Stimulated activated CD8-positive, alpha-beta memory T cell treated with anti-CD3 and anti-CD28 coated beads, Interleukin-7, amount 100 ng/mL, for 4 hours (primary cell): ENCODE measurements at regions not wholly inside any gene's neighbourhood (a gene's known extent, or its start where the extent isn't known, plus 50 kb on each side); places are given as distances from the start of the nearest gene placed in this dataset.

Experiments used
- DNase-seq, 2 donors: peaks; one replicate each; pipeline ENCODE4 v3.0.0-alpha.2; 2020; ENCODE audit warnings: low read depth in 2 of 2

- no peak for DNase-seq
Observed at GRCh38 chr10:8481718-8482504, 427.4 kb downstream of the GATA3 start.

- DNase-seq: no peak
Observed at GRCh38 chr10:8485032-8485431, 430.5 kb downstream of the GATA3 start.

GRCh38 chr10:8487346-8487745 lies 432.9 kb downstream of the GATA3 start:
- no peak for DNase-seq

- DNase-seq: no peak
Observed at GRCh38 chr10:8489232-8489631, 434.7 kb downstream of the GATA3 start.

GRCh38 chr10:8489823-8490222 lies 435.3 kb downstream of the GATA3 start:
- DNase-seq: no peak

DNA sequence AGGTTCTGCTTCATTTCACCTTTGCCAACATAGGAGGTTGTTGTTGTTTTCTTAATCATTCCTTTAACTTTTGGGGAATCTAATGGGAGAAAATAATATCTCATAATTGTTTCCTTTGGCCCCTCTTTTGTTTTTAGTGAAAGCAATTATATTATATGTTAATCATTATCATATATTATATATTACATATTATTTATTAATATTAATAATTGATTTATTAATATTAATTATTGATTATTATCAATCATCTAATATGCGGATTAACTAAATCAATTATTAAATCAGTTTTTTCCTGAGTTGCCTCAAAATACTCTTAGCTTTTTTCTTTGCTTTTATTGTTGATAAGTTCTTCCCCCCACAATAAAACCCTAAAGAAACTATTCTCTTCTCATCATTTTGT lies 443.8 kb downstream of the GATA3 start:
- no peak for DNase-seq

- DNase-seq: no peak
Observed at GRCh38 chr10:8498881-8499280, 444.4 kb downstream of the GATA3 start.

DNA sequence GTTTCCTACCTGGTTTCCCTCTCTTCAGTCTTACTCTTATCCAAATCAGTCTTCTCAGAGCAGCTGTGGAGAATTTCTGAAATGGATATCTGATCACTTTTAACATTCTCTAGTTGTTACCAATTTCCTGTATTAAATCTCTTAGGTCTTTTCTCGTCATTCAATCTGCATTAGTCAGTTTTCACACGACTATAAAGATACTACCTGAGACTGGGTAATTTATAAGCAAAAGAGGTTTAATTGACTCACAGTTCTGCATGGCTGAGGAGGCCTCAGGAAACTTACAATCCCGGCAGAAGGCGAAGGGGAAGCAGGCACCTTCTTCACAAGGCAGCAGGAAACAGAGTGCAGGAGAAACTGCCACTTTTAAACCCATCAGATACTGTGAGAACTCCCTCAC lies 444.8 kb downstream of the GATA3 start:
- DNase-seq: no peak

- no peak for DNase-seq
Observed at GRCh38 chr10:8499752-8500390, 445.4 kb downstream of the GATA3 start.

GRCh38 chr10:8502573-8502972 lies 448.1 kb downstream of the GATA3 start:
- DNase-seq: no peak

- DNase-seq: no peak
Observed at GRCh38 chr10:8504499-8504898, 450.0 kb downstream of the GATA3 start.

- no peak for DNase-seq
Observed at GRCh38 chr10:8507156-8507555, 452.7 kb downstream of the GATA3 start.

DNA sequence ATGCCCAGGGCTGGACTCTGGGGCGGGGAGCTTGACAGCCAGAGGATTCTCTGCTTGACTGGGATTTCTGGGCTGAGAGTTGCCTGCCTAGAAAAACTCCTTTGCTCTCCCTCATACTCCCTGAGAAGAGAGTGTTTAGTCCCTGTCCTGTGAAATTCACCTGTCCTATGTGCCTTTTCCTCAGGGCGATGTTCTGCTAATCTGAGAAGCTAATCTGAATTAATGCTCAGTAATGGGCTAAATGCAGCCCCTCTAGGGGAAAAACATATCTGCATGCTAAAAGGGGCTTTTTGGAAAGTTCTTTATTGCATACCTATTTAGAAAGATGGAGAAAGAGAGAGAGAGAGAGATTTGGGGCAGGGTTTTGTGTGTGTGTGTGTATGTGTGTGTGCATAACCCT lies 454.4 kb downstream of the GATA3 start:
- DNase-seq: no peak

- no peak for DNase-seq
Observed at GRCh38 chr10:8510471-8510870, 456.0 kb downstream of the GATA3 start.

DNA sequence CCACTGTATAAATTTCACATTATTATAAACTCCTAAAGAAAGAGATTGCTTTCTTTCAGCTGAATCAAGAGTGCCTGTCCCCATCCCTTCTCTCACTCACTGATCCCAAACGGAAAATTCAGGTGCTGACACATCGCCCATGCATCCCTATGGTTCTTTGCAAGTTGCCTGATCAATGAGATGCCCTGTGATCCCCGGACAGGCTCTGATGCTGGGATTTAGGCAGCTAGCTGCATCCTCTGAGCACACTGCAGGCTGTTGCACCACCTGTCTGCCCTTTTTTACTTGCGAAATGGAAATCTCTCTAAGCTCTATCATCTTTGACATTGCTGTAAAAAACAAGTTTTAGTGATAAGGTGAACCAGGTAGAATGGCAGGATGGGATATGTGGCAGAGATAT lies 456.5 kb downstream of the GATA3 start:
- DNase-seq: no peak

- no peak for DNase-seq
Observed at GRCh38 chr10:8513155-8514147, 459.0 kb downstream of the GATA3 start.

- no peak for DNase-seq
Observed at GRCh38 chr10:8520382-8520781, 465.9 kb downstream of the GATA3 start.

DNA sequence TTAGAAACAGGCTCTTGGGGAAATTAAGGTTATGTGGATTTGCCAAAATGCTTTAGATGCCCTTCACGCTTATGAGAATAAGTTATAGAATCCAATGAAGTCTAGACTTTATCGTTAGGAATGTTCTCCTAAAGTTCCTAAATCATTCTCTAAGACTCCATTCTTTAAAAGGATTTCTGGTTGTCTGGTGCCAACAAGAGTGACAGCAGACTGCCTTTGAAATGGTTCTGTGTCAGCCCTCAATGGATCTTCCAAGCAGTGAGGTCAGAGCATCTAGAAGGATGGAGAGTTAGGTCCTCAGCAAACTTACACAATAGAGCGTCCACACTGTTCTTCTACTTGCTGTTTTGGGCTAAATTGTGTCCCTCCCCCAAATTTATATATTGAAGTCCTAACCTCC lies 473.3 kb downstream of the GATA3 start:
- DNase-seq: no peak

DNA sequence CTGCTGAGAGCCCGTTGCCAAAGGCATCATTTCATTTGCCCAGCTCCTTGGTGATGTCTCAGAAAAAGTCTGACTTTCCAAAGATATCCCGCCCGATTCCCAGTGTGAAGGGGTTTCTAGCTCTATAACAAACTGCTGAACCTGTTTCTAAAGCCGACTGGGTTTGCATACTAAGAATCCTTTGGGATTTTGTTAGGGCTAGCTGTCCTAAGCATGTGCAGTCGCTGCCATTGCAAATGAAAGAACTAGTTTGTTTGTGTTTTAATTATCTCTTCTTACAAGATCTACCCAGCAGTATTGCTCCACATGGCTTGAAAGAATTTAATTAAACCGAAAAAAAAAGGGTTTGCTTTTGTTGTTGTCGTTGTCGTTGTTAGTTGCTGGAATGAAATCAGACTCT lies 476.6 kb downstream of the GATA3 start:
- no peak for DNase-seq

DNA sequence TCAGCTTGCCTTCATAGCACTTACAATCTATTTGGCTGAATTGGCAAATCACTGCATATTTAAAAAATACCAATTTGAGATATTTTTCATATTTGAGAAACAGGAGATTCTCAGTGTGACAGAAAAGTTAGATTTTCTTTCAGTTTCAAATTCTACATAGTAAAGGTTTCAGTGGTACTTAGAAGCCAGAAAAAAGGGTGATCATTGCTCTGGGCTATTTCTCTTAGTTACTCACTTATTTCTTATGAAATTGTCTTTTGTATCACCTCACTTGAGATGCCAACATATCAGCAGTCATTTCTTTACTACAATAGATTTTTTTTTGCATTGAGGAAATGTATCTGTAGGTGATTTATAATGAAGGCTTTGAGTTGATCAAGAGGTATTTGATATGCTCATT lies 478.2 kb downstream of the GATA3 start:
- DNase-seq: no peak

DNA sequence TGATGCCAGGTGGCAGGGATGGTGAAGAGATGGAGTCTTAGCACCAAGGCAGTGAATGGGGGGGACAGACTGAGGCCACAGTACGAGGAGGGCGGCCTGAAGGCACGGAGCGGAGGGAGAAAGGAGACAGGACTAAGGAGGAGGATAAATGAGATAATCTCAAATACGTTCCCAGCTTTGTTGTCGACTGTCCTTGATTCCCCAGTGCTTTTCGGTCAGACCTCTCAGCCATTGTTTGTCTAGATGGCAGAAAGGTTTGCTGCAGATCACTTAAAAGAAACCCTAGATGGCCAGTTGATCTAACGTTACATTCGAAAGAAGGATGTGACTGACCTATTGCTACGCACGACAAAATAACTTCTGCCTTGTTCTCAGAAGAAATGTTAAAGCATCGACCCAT lies 479.0 kb downstream of the GATA3 start:
- no peak for DNase-seq

DNA sequence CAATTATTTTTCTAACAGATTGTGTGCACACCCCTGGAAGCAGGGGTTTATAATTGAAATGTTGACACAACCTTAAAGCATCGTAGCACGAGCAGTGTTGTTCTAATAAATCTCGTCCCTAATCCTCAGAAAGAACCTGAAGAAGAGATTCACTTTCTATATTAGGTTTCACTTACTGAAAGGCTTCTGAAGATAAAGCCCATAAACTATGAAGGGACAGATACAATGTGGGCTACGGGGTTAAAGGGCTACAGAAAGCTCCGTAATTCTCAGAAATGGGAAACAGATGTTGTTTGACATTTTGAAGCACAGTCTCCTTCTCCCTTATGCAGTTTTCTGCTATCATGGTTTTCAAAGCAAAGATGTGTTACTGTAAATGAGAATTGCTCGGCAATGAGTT lies 479.6 kb downstream of the GATA3 start:
- DNase-seq: no peak
